ENCODE measurements at regions not wholly inside any gene's neighbourhood (a gene's known extent, or its start where the extent isn't known, plus 50 kb on each side); places are given as distances from the start of the nearest gene placed in this dataset.

GRCh38 chr4:164293203-164293602 is 460.7 kb upstream of the SMIM31 start:
- peak; percentile 54 for ATAC-seq (ENCODE audit: low FRiP score)
- no peak for DNase-seq (ENCODE audit: low spot score)
- TF ChIP-seq CTCF (IDR thresholded peaks at IDR 0.05) = no peak

DNA sequence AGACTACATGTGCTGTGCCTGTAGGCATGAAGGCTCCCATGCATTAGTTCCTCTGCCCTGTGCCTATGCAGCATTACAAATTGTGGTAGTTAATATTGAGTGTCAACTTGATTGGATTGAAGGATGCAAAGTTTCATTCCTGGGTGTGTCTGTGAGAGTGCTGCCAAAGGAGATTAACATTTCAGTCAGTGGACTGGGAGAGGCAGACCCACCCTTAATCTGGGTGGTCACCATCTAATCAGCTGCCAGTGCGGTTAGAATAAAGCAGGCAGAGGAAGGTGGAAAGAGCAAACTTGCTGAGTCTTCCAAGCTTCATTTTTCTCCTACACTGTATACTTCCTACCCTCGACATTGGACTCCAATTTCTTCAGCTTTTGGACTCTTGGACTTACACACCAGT is 460.2 kb upstream of the SMIM31 start:
- no peak for ATAC-seq (ENCODE audit: low FRiP score)
- no peak for TF ChIP-seq CTCF (IDR thresholded peaks at IDR 0.05)
- no peak for DNase-seq (ENCODE audit: low spot score)

DNA sequence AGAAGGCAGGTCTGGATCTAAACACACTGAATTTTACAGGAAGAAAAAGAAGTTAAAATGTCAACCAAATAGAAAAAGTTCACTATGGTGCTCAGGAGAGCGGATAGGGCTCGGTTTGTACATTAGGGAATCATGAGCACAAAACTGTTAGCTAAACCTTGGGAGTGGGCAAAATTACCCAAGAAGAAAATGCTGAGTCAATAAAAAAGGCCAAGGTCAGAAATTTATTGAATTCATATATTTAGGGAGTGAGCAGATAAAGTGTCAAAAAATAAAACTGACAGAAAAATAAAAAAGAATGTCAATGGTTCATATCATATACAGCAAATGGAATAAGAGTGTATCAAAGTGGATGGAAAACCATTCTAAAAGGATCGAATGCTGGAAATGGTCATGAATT is 452.5 kb upstream of the SMIM31 start:
- no peak for ATAC-seq (ENCODE audit: low FRiP score)
- no peak for TF ChIP-seq CTCF (IDR thresholded peaks at IDR 0.05)
- DNase-seq (ENCODE audit: low spot score) = no peak

DNA sequence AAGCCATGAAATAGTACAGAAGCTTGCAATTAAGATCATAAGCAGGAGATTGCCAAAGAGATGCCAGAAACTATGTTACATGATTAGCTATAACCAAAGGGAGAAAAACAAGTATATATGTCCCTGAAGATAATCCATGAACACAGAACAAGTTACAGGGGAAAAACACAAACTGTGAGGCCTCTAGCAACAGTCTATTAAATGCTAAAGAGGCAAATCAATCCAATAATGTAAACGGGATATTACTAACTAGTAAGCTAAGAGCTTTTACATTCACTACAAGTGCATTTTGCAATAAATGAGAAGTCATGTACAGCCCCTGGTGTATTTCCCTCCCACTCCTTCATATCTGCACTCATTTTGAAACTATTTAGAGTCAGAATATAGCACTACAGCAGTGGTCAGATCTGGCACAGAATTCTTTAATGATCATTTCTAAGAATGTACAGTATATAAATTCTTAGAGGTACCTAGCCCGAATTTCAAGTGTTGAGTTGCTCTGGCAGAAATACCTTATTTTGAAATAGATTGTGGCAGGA is 449.8 kb upstream of the SMIM31 start:
- DNase-seq (ENCODE audit: low spot score) = no peak
- no peak for TF ChIP-seq CTCF (IDR thresholded peaks at IDR 0.05)
- ATAC-seq (ENCODE audit: low FRiP score) = peak; percentile 51

- no peak for TF ChIP-seq CTCF (IDR thresholded peaks at IDR 0.05)
- no peak for ATAC-seq (ENCODE audit: low FRiP score)
- no peak for DNase-seq (ENCODE audit: low spot score)
Observed at GRCh38 chr4:164304861-164305260, 449.1 kb upstream of the SMIM31 start.

DNA sequence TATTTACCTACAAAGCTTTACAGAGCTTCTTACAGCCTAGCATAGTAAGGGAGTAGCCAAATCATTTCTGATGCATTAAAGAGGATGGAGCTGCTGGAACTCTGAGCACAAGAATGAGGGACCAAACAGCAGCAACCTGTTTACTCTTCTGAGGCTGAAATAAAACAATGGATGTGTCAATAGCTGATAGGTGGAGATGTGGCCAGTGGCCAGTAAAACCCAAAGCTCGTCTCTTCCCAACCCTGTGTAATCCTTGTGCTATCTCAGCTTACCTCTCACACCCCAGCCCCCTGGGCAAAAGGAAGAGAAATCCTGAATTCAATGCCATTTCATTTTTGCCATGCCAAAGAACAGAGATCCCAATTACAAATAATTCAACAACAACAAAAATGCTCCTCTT is 446.7 kb upstream of the SMIM31 start:
- DNase-seq (ENCODE audit: low spot score) = no peak
- no peak for ATAC-seq (ENCODE audit: low FRiP score)
- TF ChIP-seq CTCF (IDR thresholded peaks at IDR 0.05) = no peak

DNA sequence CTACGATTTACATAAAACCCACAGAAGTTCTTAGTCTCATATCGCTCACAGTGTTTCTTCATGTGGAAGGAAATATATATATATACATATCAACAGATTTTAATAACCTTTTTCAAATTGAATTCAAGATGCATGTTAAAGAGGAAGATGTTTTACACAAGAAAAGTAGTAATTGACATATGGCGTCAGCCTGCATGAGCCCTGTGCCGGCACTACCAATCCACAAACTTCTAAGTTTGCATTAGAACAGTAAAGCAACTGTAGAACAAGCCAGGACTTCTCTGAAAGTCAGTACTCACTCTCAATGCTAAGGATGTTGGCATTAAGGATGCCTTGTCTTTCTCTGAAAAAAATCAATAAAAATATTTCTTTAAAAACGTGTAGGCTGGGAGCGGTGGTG is 441.3 kb upstream of the SMIM31 start:
- DNase-seq (ENCODE audit: low spot score) = no peak
- TF ChIP-seq CTCF (IDR thresholded peaks at IDR 0.05) = no peak
- no peak for ATAC-seq (ENCODE audit: low FRiP score)

Data from omental fat pad (tissue), 3 donors.